SK-N-DZ (cell line): ENCODE measurements at regions not wholly inside any gene's neighbourhood (a gene's known extent, or its start where the extent isn't known, plus 50 kb on each side); places are given as distances from the start of the nearest gene placed in this dataset.
"Not testable (repeated sequence)": the region's sequence is repeated elsewhere in the genome, so short reads cannot be mapped to it uniquely, and the experiment has no call there.

Experiments
- DNase-seq: peaks from one replicate; pipeline ENCODE4 v3.0.0-alpha.2; 2015; ENCODE audit warnings: low spot score

GRCh38 chr13:71005919-71006318 lies 861.1 kb downstream of the DACH1 start:
- DNase-seq, result no peak

GRCh38 chr13:70995338-70995737 lies 871.7 kb downstream of the DACH1 start:
- no peak for DNase-seq

- DNase-seq, result no peak
These were observed 872.8 kb downstream of the DACH1 start for GRCh38 chr13:70994191-70994590.

GRCh38 chr13:70987043-70987442 lies 878.8 kb upstream of the KLHL1 start:
- DNase-seq, result no peak

- DNase-seq, result no peak
These were observed 877.1 kb upstream of the KLHL1 start for GRCh38 chr13:70985371-70985770.

- not testable (repeated sequence) for DNase-seq
These were observed 873.0 kb upstream of the KLHL1 start for GRCh38 chr13:70981219-70981618.

- DNase-seq, result peak; percentile 37
These were observed 861.1 kb upstream of the KLHL1 start for GRCh38 chr13:70969321-70969720.

- DNase-seq, result no peak
These were observed 859.3 kb upstream of the KLHL1 start for GRCh38 chr13:70967564-70967963.

GRCh38 chr13:70964874-70965273 lies 856.6 kb upstream of the KLHL1 start:
- no peak for DNase-seq

GRCh38 chr13:70964124-70964523 lies 855.9 kb upstream of the KLHL1 start:
- no peak for DNase-seq

GRCh38 chr13:70960841-70961443 lies 852.7 kb upstream of the KLHL1 start:
- peak; percentile 53 for DNase-seq

GRCh38 chr13:70959035-70959775 lies 851.0 kb upstream of the KLHL1 start:
- peak; percentile 34 for DNase-seq

- DNase-seq, result no peak
These were observed 847.6 kb upstream of the KLHL1 start for GRCh38 chr13:70955887-70956286.

- DNase-seq, result no peak
These were observed 842.4 kb upstream of the KLHL1 start for GRCh38 chr13:70950664-70951063.

GRCh38 chr13:70945506-70945905 lies 837.3 kb upstream of the KLHL1 start:
- no peak for DNase-seq

- no peak for DNase-seq
These were observed 833.2 kb upstream of the KLHL1 start for GRCh38 chr13:70941454-70941853.

- no peak for DNase-seq
These were observed 830.2 kb upstream of the KLHL1 start for GRCh38 chr13:70938462-70938861.

- DNase-seq, result no peak
These were observed 824.3 kb upstream of the KLHL1 start for GRCh38 chr13:70932511-70932910.

- no peak for DNase-seq
These were observed 815.9 kb upstream of the KLHL1 start for GRCh38 chr13:70923863-70924752.

- no peak for DNase-seq
These were observed 803.0 kb upstream of the KLHL1 start for GRCh38 chr13:70911286-70911685.

- DNase-seq, result no peak
These were observed 800.5 kb upstream of the KLHL1 start for GRCh38 chr13:70908795-70909194.

- DNase-seq, result no peak
These were observed 796.8 kb upstream of the KLHL1 start for GRCh38 chr13:70905035-70905434.
